ENCODE measurements at regions not wholly inside any gene's neighbourhood (a gene's known extent, or its start where the extent isn't known, plus 50 kb on each side); places are given as distances from the start of the nearest gene placed in this dataset.

DNA sequence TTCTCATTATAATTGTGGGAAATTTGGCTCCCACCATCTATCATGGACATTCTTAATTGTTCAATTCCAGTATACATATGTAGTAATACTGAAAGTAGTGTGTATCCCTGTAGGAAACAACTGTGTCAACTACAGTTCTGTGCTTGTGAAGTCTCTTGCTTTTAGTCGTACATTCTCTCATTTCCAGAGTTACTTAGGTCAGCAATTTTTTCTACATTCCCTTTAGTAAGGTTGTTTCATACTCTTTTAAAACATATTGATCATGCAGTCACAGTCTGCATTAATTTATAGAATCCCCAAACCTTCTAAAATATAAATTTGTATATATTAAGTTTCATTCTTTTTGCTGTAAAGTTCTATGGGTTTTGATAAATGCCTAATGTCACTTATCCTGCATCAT, 289.2 kb upstream of the PCDH10 start:
- TF ChIP-seq POLR2A (IDR thresholded peaks at IDR 0.05) (no peak), CTCF (IDR thresholded peaks at IDR 0.05) (no peak), EP300 (IDR thresholded peaks at IDR 0.05) (no peak), POLR2AphosphoS5 (IDR thresholded peaks at IDR 0.05) (no peak)
